ENCODE measurements at regions not wholly inside any gene's neighbourhood (a gene's known extent, or its start where the extent isn't known, plus 50 kb on each side); places are given as distances from the start of the nearest gene placed in this dataset.
"Not testable (repeated sequence)": the region's sequence is repeated elsewhere in the genome, so short reads cannot be mapped to it uniquely, and the experiment has no call there.

- no peak for DNase-seq (ENCODE audit: low spot score)
Measured at GRCh38 chr7:149604521-149604920, 106.9 kb upstream of the ZNF746 start.

- DNase-seq (ENCODE audit: low spot score) = not testable (repeated sequence)
Measured at GRCh38 chr7:149600669-149601330, 103.2 kb upstream of the ZNF746 start.

GRCh38 chr7:149599636-149600206 lies 102.1 kb upstream of the ZNF746 start:
- no peak for DNase-seq (ENCODE audit: low spot score)

- DNase-seq (ENCODE audit: low spot score) = peak; percentile 52
Measured at GRCh38 chr7:149598721-149599308, 101.2 kb upstream of the ZNF746 start.

- not testable (repeated sequence) for DNase-seq (ENCODE audit: low spot score)
Measured at GRCh38 chr7:149597789-149598188, 100.2 kb upstream of the ZNF746 start.

- DNase-seq (ENCODE audit: low spot score) = no peak
Measured at GRCh38 chr7:149595541-149595940, 97.9 kb upstream of the ZNF746 start.

GRCh38 chr7:149595078-149595477 lies 97.5 kb upstream of the ZNF746 start:
- DNase-seq (ENCODE audit: low spot score) = no peak

GRCh38 chr7:149588930-149589329 lies 91.3 kb upstream of the ZNF746 start:
- no peak for DNase-seq (ENCODE audit: low spot score)

GRCh38 chr7:149586646-149587645 lies 89.3 kb upstream of the ZNF746 start:
- DNase-seq (ENCODE audit: low spot score) = no peak

GRCh38 chr7:149584530-149584929 lies 86.9 kb upstream of the ZNF746 start:
- no peak for DNase-seq (ENCODE audit: low spot score)

- no peak for DNase-seq (ENCODE audit: low spot score)
Measured at GRCh38 chr7:149584009-149584408, 86.4 kb upstream of the ZNF746 start.

GRCh38 chr7:149580328-149580727 lies 82.7 kb upstream of the ZNF746 start:
- no peak for DNase-seq (ENCODE audit: low spot score)

GRCh38 chr7:149579365-149579764 lies 81.8 kb upstream of the ZNF746 start:
- not testable (repeated sequence) for DNase-seq (ENCODE audit: low spot score)

GRCh38 chr7:149574428-149574827 lies 76.8 kb upstream of the ZNF746 start:
- DNase-seq (ENCODE audit: low spot score) = not testable (repeated sequence)

- DNase-seq (ENCODE audit: low spot score) = no peak
Measured at GRCh38 chr7:149573519-149573918, 75.9 kb upstream of the ZNF746 start.

GRCh38 chr7:149572920-149573319 lies 75.3 kb upstream of the ZNF746 start:
- not testable (repeated sequence) for DNase-seq (ENCODE audit: low spot score)

- no peak for DNase-seq (ENCODE audit: low spot score)
Measured at GRCh38 chr7:149570784-149571183, 73.2 kb upstream of the ZNF746 start.

GRCh38 chr7:149569726-149570422 lies 72.3 kb upstream of the ZNF746 start:
- DNase-seq (ENCODE audit: low spot score) = peak; percentile 49

GRCh38 chr7:149569025-149569725 lies 71.6 kb upstream of the ZNF746 start:
- peak; percentile 48 for DNase-seq (ENCODE audit: low spot score)

GRCh38 chr7:149568218-149568617 lies 70.6 kb upstream of the ZNF746 start:
- DNase-seq (ENCODE audit: low spot score) = no peak

- no peak for DNase-seq (ENCODE audit: low spot score)
Measured at GRCh38 chr7:149566103-149566502, 68.5 kb upstream of the ZNF746 start.
